ENCODE measurements at regions not wholly inside any gene's neighbourhood (a gene's known extent, or its start where the extent isn't known, plus 50 kb on each side); places are given as distances from the start of the nearest gene placed in this dataset.

DNA sequence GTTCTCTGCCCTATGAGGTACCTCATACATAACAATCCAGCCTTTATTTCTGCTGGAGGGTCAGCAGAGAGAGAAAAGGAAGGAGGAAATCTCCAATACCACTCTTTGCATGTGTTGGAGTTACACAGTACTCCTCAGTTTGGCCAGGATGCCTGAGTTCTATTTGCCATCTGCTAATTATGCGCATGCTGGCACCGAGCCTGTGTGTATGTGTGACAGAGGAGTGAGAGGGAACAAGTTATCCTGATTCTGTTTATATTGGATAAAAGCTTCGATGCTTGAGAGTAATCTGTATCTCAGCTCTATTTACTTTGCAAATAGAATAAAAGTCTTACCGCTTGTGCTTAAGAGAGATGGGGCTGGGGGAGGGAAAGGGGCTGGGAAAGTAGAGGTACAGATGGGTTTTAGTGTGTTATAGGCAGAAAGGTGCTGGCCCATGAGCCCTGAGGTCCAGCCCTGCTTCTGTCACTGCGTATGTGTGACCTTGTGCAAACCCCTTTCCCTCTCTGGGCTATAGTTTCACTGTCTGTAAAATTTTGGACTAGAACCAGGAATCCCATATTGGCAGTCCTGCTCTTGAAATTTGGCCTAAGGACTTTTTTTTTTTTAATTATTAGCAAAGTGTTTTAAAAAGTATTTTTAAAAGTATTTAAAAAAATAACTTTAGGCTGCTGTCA lies 54.5 kb upstream of the PLXNA2 start:
- no peak for DNase-seq

DNA sequence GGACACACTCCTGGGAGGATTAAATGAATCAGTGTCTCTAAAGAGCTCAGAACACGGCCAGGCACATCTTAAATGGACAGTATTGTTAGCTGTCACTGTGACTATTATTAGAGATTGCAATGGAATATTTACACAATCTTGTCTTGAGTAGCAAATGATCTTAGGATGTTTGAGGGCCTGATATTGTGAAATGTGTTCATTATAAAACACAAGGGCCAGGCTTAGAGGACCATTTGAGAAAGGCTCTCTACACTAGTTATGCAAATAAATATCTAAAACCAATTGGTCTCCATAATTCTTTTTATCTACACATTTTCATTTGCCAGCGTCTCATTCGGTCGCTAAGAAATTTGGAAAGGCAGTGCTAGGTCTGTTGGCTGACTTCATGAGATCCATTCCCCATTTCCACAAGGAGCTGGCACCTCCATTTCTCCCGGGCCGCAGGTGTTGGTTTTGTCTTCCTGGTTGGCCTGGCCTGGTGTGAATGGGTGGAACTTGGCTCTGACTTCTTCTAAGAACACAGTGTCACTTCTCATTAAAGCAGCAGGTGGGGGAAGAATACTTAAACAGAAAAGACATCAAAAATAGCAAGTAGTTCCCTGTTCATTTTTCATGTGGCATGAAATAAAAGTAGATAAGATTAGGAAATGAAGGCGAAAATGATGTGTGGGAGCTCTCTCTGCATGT lies 56.0 kb upstream of the PLXNA2 start:
- no peak for DNase-seq

- DNase-seq = no peak
Measured at GRCh38 chr1:208302699-208303238, 58.6 kb upstream of the PLXNA2 start.

DNA sequence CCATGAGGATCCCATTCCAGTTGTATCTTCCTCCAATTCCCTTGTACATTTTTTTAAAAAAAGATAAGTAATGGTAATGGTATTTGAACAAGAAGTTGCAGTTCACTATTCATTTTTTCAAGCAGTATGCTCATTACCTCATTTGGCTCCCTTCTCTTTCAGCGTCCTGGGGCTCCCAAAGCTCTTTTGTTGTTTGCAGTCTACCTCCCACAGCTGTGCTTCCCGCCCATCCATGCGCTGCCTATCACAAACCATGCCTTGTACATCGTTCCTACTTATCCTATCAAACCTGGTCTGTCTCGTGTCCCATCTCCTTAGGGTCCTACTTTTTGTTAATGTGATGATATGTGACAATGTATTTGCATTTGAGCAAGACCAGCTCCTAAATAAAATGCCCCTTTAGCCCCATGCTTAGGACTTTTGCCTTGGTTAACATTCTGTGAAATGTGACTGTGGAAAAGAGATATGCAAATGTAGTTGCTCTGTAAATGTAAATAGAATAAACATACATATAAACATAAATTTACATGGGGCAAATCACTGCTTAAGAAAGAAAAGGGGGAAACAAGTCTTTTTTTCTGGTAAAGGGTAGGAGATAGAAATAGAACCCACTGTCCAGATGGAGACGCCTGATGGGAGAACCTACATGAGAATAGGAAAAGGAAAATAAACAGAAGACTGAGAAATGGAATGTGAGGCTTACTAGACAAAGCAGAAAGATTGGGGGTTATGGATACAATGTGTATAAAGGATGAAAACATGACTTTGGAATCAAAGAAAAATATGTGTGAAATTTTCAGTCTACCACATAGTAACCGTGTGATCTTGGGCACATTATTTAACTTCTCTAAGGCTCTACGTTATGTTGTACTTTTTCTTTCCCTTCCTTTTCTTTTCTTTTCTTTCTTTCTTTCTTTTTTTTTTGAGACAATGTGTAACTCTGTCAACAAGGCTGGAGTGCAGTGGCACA lies 59.8 kb upstream of the PLXNA2 start:
- peak; percentile 22 for DNase-seq

- DNase-seq = no peak
Measured at GRCh38 chr1:208308221-208308620, 64.0 kb upstream of the PLXNA2 start.

DNA sequence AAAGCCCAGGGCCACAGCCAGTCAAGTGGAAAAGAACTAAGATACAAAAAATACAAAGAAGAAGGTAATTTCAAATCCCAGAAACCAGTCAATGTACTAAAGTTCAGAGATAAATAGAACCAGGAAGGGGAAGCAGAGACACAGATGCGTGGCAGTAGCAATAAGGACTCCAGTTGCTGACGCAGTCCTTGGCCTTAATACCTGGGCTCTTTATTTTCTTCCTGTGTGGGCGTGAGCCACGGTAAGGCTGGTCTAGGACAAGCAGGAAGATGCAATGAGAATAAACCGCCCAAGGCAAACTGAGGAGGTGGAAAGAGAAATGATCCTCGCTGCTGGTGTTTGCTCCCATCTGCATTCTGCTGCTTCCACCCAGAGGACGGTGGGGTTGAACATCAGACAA lies 65.6 kb upstream of the PLXNA2 start:
- no peak for DNase-seq

DNA sequence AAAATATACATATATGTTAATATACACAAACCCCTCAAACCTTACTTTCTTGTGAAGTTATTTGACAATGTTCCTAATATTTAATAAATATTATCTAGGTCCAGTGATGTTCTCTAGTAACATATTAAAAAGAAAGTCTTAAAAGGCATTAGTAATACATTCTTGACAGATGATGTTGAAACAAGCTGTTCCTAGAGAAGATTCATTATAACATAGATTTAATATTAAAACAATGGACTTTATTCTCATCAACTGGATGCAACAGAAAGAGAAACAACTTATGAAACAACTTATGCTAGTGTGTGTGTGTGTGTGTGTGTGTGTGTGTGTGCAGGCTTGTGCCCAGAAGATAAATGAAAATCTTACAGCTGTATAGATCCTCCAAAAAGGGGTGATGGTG lies 68.5 kb upstream of the PLXNA2 start:
- DNase-seq = no peak

DNA sequence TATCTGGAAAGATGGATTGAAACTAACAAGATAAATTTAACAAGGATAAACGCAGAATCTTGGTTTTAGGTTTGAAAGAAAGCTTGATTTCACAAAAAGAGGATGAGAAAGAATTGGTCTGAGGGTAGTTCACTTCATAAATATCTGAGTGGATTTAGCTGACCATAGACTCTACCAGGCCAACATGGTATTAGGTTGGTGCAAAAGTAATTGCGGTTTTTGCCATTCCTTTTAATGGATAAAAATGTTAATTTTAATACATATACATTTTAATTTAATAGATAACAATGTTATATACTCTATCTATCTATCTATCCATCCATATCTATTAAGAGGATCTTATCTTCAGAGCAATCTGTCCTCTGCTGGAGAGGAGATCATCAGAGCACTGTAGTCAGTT lies 70.2 kb upstream of the PLXNA2 start:
- DNase-seq = no peak

DNA sequence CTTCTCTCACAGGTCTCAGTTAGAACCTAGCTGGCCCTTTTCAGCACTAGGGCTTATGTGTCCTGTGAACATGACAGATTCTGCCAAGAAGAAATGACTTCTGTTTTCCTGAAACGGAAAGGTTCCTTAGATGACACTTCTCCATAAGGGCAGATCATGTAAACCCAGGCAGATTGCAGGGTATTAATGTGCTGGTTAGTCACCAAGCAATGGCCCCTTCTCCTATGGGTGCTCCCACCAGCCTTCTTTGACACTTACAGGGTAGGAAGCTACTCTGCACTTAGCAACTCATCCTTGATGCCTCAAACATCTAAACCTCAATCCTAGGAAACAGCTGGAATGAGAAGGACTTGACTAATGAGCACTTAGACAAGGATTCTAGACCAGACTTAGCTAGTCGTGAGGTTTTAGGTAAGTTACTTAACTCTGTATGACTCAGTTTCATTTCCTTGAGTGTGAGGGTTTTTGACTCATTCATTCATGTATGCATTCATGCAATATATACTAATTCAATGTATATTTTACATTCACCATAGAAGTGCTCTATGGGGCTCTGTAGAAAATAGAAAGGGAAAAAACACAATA lies 74.1 kb upstream of the PLXNA2 start:
- no peak for DNase-seq

DNA sequence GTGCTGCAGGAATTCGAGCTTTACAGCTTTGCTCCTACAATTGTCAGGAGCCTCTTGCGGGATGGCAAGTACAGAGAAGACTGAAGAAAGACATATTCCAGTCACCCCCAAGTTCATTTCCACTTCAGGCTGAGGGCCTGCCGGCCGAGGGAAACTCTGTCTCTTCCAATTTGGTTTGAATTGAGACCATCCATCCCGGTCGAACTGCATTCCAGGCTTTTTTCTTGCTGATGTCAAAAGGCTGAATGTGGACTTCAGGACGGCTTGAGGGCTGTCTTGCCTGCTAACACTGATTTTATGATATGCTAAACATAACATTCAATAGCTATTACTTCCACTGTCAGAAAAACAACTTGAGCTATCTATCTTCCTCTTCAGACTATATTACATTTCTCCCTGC lies 79.8 kb upstream of the PLXNA2 start:
- no peak for DNase-seq

- DNase-seq = no peak
Measured at GRCh38 chr1:208326033-208326432, 81.8 kb upstream of the PLXNA2 start.

DNA sequence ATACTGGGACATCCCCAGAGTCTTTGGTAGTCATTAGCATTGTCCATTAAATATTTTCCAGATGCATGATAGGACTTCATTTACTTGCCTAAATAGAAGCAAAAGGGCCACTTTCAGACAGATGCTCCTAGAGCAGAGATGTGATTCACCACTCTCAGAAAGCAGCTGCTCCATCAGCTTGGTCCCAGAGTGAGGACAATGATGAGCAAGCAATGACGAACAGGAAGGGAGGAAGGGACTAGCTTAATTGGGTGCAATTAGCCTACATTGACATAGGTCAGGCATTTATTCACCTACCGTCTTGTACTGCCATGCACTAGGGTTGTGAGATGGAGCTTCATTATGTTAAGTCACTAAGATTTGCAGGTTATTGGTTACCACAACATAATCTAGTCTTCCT lies 85.1 kb upstream of the PLXNA2 start:
- DNase-seq = peak; percentile 41

GRCh38 chr1:208332036-208332773 lies 88.0 kb upstream of the PLXNA2 start:
- DNase-seq = peak; percentile 39

DNA sequence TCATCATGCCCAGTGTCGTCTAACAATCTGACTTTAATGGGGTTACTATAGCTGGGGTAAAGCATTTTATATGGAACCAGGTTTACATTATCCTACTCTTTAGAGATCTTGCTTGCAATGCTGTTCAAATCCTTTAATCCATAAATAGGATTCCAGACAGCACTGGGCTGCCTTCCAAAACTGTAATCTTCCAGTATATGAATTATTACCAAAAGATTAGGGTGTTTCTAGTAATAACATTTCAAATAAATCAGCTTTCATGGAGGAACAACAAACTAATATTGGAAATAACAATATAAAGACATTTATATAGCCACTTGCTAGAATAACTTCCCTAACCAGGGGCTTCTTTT lies 88.6 kb upstream of the PLXNA2 start:
- DNase-seq = peak; percentile 49

DNA sequence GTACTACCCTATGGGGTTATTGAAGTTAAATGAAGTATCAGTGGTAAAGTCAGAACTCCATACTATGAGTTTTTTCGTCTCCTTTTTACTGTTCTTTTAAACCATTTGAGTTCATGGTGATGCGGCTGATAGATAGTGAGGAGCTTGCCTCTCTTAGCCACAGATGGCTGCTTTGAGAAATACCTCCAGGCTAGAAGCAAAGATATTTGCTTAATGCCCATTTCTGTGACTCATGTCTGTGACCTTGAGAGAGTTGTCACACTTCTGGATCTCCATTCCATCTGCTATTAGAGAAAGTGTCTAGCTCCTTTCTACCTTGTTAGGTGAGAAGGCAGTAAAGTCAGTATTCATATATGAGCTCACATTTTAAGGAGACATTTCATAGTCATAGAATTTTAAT lies 89.5 kb upstream of the PLXNA2 start:
- no peak for DNase-seq

DNA sequence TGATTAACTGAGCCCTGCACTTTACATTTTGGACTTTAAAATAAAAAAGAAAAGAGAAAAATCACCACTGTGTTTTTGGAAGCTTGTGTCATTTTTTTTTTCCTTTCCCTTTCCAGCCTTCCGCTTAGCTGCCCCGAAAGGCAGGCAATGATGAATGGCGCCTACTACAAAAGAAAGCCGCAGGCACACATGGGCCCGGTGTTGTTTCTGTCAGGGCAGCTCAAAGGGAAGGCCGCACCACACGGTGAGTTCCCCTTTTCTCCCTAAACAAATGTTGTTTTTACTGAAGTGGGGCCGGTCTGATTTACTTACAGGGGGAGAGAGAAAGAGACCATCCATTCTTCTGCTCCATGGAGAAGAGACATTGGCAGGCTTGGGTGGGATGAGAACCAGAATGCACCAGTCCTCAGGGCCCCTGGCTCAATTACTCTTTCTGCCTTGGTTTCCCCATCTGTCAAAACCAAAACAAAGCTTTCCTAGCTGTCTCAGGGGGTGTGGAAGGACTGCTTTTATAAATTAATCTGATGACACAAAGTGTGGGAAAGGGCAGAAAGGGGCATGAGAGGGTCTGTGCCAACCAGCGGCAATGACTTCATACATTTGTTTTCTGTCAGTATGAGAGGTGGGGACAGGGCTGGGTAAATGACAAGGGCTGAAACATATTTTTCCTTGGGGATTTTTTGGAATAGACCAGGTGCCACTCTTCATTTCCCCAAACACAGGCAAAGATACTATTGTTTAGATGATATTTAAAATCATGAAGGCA lies 91.4 kb upstream of the PLXNA2 start:
- no peak for DNase-seq

GRCh38 chr1:208336137-208336518 lies 91.9 kb upstream of the PLXNA2 start:
- peak; percentile 80 for DNase-seq

DNA sequence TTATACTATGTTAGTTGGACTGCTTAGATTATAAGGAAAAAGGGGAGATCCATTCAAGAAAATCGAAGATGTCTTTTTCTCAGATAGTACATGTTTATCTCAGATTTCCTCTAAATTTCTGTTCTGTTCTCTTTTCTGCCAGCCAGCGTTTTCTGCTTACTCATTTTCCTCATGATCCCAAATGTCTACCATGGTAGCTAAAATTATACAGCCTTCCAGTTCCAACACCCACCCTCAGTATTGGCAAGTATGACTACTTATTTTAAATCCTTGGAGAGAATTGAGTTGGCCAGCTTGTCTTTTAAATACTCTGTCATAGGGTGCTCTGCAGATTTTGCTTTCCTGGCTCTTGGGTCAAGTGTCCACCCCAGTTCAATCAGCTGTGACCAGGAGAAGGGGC lies 95.7 kb upstream of the PLXNA2 start:
- DNase-seq = no peak

DNA sequence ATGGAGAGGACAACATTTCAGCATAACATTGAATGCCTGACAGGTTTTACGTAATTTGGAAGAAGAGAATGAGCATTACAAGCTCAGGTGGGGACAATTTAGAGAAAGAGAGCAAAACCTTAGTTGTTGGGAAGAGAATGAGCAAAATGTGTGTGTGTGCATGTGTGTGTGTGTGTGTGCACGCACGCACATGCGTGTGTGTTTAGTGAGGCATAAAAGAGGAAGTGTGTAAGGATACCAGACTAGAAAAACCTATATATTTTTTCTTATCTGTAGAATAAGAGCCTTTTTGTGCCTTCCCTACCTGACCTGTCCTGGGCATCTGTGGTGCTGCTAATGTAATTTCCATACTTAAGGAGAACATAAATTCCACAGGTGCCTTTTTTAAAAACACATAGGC lies 99.0 kb upstream of the PLXNA2 start:
- no peak for DNase-seq

DNA sequence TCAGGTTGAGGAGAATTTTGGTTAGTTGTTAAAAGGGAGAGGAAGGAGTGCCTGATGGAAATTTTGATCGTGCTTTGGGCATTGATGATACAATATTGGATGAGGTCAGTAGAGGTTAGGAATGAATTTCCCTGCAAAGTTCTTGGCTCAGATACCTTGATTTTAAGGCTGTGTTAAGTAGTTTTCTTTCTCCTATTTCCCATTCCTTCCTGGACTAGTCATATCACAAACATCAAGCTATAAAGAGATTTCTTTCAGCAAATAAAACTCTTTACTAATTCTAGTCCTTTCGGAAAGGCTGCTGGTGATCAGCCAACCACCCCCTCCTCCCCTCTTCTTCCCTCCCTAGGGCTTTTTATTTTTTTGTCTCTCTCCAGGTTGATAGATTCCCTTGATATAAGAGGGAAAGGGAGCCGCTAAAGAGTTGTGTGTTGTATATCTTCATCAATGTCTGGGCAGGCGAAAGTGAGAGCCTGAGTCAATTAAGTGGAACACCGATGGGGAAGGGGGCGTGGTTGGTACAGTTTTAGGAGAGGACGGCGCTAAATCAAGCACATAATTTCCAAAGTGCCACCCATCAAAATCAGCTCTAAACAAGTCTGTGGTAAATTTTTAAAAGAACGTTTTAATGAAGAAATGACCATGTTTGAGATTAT lies 100.1 kb upstream of the PLXNA2 start:
- no peak for DNase-seq

GRCh38 chr1:208347191-208347590 lies 103.0 kb upstream of the PLXNA2 start:
- no peak for DNase-seq

All from eye (tissue), 1 donor.